ENCODE measurements at regions not wholly inside any gene's neighbourhood (a gene's known extent, or its start where the extent isn't known, plus 50 kb on each side); places are given as distances from the start of the nearest gene placed in this dataset.
"Not testable (repeated sequence)": the region's sequence is repeated elsewhere in the genome, so short reads cannot be mapped to it uniquely, and the experiment has no call there.

DNA sequence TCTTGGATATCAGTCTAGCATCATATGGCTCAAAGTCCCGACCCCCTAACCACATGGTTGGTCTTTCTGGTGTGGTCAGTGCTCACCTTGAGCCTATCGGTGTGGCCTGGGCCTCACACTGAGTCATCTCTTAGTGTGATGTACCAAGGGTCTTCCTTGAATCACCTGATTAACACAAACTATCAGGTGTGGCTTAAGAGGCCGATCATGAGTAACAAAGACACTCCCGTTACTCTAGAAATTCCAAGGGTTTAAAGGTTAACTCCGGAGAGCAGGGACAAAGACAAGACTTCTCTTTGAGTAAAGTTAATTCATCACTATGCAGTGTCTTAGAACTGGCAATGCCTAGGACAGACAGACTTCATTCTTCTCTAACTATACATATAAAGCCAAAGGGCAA, 52.3 kb upstream of the ARMC3 start:
- DNase-seq: no peak

GRCh38 chr10:22874189-22874854, 53.5 kb upstream of the ARMC3 start:
- DNase-seq: peak in 18 of 56 donors; percentile 13 to 57 (median 24)

GRCh38 chr10:22856444-22857074, 71.3 kb upstream of the ARMC3 start:
- DNase-seq: no peak

DNA sequence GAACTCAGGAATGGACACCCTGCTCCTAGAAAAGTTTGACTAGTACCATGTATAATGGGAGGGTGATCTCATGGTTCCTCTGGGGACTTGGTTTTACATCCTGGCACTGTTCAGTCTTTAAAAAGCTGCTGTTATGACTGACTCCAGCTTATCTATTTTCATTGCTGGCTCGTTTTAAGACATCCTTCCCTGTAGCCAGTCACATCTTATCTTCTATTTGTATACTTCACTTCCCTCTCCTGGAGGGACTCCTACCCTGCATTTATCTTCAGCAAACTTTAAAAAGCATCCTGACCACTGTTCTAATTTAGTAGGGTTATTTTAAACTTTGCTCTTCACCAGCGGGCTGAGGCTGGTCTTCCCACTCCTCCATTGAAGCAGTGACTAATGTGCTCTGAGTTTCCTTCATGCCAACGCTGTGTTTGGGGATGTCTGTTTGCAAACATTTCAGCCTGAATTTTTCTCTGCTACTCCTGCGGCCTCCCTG, 72.9 kb upstream of the ARMC3 start:
- DNase-seq: no peak

- no peak for DNase-seq
These were observed 73.9 kb upstream of the ARMC3 start for GRCh38 chr10:22853906-22854447.

GRCh38 chr10:22852712-22853353, 75.0 kb upstream of the ARMC3 start:
- DNase-seq: no peak

DNA sequence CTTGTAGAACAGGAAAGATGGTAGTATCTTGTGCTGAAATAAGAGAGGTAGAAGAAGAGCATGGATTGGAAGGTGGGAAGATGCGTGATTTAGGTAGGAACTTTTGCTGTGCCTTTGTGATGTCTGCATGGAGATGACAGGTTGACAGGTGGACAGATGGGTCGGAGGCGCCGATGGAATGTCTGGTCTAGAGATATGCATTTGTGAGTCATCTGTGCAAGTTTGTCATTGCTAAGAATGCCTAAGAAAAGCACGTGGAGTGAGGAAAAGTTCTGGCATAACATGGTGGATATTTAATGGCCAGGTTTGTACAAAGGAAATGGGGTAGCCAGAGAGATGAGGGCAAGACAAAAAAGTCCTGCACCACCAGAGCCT, 76.0 kb upstream of the ARMC3 start:
- peak in 1 of 56 donors; percentile 20 for DNase-seq

GRCh38 chr10:22850541-22850940, 77.3 kb upstream of the ARMC3 start:
- DNase-seq: no peak

DNA sequence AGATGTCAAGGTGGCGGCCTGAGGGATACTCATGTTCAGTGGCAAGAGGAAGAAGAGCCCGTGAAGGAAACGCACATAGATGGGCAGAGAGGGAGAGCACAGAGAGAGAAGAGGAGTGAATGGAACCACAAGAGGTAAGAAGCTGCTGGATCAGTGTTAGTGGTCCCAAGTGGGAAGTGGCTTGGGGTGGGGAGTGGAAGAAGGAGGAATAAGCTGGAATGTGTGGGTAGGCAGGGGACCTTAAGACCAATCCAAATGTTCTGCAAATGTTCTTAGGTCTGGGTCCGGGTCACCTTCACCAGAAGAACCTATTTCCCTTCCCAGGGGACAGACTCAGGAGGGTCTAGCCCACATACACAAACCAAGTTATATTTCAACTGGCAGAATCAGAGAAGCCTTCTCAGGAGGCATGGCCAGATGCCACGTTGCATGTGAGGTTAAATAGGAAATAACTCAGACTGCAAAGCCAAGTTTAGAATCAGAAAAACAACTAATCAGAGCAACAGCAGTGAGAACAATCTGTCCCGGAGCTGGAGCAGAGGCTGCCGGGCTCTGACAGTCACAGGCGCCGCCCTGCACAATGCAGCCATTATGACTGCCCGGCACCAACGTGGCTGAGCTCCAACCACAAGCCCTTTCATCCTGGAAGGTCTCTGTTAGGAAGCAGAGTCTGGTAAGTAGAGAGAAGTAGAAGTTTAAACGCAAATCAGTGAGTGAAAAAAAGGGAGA, 78.6 kb upstream of the ARMC3 start:
- DNase-seq: peak; percentile 44 to 96 (median 87)

DNA sequence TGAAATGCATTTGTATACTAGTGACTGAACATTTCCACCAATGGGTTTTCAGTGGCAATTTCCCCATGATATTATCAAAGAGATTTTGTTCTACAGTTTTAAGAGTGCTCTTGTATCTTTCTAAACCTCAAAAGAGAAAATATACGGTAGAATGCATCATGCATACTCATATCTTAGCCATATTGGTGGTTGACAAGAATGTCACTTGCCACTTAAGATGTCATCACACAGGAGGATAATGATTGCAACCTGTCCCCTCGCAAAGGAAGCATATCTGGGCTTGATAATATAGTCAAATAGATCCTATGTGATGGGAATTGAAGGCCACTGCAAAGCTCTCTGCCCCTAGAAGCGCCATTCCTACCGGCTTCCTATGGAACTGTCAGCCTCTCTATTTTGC, 79.3 kb upstream of the ARMC3 start:
- DNase-seq: no peak

DNA sequence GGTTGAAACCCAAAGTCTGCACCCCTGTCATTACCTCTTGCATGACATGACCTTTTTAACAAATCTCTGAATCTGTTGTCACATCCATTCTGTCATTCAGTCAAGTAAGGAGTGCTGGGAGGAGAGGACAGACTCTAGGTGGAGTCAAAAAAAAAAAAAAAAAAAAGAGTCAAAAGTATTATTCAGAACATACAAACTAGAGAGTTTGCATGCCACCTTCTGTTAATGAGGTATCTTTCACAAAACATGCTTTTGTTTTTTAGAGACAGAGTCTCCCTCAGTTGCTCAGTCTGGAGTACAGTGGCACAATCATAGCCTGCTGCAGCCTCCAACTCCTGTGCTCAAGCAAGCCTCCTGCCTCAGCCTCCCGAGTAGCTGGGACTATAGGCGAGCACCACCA, 81.6 kb upstream of the ARMC3 start:
- DNase-seq: no peak

- no peak for DNase-seq
These were observed 88.2 kb upstream of the ARMC3 start for GRCh38 chr10:22839639-22840038.

DNA sequence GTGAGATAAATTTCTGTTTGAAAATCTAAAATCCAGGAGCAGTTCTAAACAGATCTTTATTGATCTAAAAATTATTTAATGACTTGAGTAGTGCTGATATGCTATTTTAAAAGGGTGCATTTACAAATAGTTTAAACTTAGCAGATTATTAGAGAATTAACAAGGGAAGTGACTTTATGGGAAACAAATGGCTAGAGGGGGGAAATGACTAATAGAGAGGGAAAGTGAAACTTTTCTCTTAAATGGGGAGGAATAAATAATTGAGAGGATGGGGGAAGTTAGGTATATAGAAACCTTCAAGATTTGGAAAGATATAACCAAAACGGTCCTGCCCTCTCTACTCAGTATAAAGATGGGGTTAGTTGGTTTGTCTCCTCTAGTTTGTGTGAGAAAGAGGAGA, 90.1 kb upstream of the ARMC3 start:
- DNase-seq: no peak

GRCh38 chr10:22837351-22837750, 90.5 kb upstream of the ARMC3 start:
- DNase-seq: peak in 6 of 56 donors; percentile 9 to 31 (median 18)

GRCh38 chr10:22834471-22834870, 93.4 kb upstream of the ARMC3 start:
- DNase-seq: no peak

GRCh38 chr10:22833781-22834180, 94.1 kb upstream of the ARMC3 start:
- DNase-seq: no peak

DNA sequence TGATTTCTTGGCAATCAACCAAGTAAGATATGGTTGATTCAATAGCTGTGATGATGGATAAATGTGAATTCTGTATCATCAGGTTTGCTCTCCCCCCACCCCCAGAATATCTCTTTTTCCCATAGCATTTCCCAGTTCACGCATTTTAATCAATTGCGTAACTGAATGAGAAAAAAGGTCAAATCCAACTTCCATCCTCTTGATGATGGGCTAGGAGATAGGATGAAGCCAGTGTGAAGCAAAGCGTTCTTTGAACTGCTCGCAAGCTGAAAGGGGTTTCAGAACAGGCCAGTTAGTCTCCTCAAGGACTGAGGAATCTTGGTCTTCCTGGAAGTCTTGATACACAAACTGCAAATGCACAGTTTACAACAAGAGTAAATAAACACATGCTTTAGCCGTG, 94.5 kb upstream of the ARMC3 start:
- DNase-seq: no peak

DNA sequence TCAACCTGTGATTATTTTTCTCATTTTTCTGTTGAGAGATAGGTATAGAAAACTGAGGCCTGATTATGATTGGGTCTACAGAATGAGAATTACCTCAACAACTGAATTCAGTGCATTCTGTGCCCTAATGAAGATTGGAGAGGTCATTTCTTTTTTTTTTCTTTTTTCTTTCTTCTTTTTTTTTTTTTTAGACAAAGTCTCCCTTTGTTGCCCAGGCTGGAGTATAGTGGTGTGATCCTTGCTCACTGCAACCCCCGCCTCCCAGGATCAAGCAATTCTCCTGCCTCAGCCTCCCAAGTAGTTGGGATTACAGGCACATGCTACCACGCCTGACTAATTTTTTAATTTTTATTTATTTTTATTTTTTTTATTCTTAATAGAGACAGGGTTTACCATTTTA, 95.0 kb upstream of the ARMC3 start:
- no peak for DNase-seq

GRCh38 chr10:22832066-22832602, 95.7 kb upstream of the ARMC3 start:
- DNase-seq: no peak

DNA sequence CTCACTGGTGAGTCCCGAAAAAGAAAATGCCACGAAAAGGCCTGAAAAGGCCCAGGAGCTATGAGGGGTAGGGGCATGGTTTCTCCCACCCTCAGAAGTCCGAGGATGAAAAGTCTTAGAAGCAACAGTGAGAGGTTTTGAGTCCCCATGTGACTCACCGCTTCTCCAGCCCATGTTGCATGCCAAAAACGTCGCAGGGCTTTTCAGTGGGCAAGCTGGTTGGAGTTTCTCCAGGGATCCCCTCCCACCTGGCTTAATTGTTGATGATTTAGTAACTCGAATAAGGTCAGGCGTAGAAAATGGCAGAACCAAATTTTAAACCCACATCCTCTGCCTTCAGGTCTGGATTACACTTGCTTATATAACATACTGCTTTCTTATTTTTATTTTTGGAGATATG, 96.3 kb upstream of the ARMC3 start:
- no peak for DNase-seq

- DNase-seq: not testable (repeated sequence)
These were observed 99.1 kb upstream of the ARMC3 start for GRCh38 chr10:22828712-22829111.
